ENCODE measurements at regions not wholly inside any gene's neighbourhood (a gene's known extent, or its start where the extent isn't known, plus 50 kb on each side); places are given as distances from the start of the nearest gene placed in this dataset.
A peak's percentile ranks its signal among the peaks of the same experiment; 100 is the strongest.

DNA sequence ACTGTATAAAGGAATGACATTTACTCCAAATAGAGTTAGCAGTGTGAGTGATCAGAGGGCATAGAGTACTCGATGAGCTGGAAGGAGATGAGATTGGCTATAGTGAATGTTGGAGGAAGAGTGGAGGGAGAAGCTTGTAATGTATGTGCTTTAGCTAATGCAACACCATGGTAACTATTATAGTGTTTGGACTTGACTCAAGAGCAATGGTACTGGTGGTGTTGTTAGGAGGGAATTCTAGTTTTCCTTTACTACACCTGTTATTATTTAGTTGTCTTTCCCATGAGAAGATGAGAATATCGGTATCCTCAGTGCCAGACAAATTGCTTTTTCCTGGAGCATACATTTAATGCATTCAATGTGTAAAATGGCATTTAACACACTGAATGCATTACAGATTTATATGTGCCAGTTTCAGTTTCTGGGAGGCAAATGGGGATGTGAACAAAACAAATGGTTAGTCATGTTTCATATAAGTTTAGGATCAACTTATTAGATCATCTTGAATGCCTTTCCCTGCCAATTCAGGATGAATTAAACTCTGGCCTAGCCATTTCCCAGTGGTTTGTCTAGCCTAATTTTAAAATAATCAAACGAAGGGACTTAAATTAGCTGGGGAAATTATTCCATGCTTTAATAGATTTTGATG, 291.1 kb upstream of the ADAMTS5 start:
- DNase-seq = no peak

DNA sequence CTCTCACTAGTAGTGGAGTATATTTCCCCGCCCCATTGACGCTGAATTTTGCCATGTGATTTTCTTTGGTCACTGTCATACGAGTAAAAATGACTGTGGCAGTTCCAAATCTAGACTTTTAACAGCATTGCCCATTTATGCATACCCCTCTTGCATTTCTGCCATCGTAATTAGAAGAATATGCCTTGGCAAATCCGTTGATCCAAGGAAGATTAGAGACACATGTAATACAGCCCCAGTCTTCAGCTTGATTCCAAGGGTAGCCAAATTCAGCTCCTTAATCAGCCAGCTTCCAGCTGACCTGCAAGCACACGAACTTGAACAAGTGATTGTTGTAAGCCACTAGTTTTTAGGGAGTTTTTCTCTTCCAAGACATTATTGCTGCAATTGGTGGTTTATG, 290.3 kb upstream of the ADAMTS5 start:
- DNase-seq = no peak

DNA sequence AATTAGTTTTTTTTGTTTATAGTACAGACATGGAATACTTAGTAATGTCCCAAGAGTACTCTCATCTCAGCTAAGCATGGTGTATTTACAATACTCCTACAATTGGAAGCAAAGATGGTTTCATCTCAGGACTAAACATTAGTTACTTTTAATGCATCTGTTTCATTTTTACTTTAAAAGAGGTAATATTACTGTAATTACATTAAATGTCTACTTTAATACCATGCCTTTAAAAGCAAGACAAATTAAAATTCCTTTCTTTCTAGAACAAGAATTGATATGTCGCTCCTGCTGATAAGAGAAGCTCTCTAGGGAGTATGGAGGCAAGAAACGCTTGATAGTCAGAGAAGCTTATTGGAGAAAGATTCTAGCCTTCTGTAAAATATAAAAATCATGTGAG, 284.9 kb upstream of the ADAMTS5 start:
- DNase-seq = no peak

DNA sequence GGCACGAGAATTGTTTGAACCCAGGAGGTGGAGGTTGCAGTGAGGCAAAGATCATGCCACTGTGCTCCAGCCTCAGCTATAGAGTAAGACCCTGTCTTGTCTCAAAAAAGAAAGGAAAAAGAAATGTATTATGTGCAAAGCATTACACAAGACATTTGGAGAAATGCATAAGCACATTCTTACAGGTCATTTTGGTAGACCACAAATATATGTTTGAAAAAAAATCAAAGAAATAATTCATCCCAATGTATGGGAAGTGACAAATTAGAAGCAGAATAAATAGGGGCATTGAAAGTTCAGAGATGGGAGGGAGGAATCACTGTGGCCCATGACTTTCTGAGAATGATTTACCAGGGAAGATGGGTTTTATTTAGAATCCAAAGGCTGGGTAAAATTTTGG, 283.5 kb upstream of the ADAMTS5 start:
- no peak for DNase-seq

DNA sequence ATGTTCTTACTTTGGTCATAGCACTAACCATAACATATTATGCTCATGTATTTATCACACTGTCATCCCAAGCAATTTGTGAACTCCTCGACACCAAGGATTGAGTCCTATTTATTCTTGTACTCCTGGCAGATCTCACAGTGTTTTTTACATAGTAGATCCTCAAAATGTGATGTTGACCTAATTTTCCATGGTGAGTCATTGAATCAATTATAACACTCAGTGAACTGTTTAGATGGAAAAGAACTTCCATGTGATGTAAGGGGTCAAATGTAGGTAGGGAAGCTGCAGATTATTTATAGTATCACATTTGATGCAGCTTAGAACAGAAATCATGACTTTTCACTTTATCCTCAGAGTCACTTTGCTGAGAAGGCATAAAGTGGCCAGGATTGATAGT, 281.9 kb upstream of the ADAMTS5 start:
- peak; percentile 2 for DNase-seq

DNA sequence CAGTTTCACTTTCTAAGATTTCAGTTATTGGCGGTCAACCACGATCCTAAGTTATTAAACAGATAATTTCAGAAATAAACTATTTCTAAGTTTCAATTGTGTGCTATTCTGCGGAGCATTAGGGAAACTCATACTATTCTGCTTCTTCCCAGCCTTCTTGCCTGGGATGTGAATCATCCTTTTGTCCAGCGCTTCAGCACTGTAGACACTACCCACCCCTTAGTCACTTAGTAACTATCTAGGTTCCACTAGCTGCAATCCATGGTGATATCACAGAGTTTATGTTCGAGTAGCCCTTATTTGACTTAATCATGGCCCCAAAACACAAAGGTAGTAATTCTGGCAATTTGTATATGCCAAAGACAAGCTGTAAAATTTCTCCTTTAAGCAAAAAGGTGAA, 279.9 kb upstream of the ADAMTS5 start:
- no peak for DNase-seq

DNA sequence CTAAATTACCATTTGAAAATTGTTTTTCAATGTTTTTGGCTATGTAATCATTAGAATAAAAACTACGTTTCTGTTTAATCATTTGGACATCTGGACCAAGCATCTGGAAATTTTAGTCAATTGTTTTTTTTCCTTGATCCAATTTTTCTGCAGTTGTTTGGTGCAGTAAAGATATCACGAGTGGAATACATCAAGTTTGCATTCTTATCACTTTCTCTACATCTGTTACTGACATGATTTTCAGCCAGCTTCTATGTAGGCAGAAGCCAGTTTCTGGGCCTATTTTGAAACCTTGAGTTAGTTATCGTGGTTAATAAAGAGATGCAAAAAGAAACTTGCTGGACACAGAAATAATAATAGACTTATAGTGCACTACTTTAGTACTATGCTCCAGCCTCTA, 277.9 kb upstream of the ADAMTS5 start:
- no peak for DNase-seq

DNA sequence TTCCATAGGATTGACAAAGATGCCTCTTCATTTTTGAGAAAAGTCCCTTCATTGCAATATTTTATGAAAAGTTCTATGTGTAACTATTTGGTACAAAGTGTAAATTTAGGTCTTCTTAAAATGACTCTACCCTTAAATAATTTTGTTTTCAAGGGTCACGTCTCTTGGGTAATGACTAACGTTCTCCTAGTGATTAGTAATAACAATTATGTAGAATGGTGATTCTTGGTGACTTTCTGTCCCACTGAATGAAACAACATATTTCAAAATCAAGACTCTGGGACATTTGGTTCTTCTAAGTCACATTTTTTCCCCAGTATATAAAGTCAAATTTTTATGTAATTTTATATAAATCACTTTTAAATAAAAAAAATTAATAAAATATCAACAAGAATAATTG, 277.5 kb upstream of the ADAMTS5 start:
- DNase-seq = no peak

DNA sequence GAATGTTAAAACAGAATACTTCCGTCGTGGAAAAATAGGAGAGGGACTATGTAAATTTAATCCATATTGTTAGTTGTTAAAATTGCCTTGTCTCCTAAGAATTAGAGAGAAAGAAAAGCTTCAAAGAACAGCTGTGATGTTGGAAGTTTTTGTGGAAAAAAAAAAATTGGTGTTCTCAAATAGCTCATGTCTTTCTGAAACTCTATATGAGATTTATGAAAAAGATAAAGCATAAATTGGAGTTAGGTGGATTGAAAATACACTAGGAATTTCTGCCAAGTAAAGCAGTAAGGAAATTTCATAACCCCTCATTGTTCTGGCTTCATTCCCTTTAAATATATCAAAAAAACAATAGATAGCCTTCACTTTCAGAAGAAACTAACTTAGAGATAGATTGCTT, 274.0 kb upstream of the ADAMTS5 start:
- DNase-seq = no peak

DNA sequence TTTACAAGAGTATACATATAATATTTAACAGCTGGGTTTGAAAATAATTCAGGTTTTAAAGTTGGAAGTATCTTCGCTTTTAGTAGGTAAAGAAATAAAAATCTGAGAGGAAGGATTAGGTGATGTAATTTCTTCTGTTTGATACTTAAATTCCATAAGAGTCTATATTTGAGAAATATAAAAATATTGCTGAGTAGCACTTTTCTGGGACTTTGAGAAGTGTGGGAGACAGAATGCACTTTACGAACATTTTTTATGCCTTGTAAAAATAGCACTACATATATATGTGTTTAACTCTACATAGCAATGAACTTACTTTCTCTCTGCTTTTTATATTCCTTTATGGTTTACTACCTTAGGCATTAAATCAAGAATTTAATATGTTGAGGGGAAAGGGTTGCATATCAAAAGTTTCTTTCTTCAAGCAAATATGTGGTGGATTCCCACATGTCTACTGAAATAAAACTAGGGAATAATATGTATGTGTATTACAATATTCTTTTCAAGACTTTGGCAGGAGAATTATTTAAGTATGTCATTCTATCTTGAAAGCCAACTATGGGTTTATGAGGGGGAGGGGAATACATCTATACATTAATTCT, 266.7 kb upstream of the ADAMTS5 start:
- no peak for DNase-seq

DNA sequence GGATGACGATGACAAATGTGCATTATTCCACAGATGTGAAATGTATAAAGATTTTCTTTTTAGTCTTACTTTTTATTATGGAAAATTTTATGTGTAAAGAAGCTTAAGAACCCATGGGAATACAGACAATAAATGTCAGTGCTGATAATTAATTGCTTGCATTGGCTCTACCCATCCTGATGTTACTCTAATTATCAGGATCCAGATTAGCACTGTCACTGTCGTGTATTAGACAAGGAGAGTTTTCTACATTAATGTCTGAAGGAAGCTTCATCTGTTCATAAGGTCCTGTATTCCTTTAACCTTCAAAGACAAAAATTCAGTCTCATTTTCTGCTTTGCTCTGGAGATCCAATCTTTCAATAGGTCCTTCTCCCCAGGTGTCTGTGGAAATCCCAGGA, 259.1 kb upstream of the ADAMTS5 start:
- no peak for DNase-seq

DNA sequence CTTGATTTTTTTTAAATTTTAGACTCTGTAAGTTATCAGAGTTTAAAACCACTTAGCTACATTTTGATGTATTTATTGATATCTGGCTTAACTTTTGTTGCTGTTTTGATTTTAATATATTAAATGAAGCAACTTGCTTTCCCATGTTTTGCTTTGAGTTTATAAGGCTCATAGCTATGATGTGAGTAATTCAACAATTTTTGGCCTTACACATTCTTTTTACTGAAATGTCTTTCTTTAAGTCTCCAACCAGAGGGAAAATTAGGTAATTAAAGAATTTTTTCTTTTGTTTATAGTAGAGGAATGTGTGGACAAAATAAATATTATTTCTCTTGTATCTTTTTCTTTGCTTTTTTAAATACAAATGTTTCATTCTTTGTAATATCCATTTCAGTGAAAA, 258.3 kb upstream of the ADAMTS5 start:
- DNase-seq = no peak

DNA sequence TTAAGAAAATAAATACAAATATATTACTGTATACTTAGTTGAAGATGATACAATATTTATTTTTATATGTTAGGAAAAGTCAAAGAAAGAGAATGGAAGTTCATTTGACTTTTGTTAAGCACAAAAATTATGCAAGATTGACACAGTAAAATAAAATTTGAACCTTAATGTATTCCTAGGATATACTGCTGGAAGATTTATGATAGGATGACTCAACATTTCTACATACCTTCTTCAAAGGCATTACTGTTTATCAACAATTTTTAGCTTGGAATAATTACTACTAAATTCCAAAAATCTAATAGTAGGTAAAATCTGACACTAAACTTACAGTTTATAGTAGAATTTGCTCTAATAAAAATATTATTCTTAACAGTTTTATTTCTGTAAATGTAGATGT, 257.3 kb upstream of the ADAMTS5 start:
- no peak for DNase-seq

DNA sequence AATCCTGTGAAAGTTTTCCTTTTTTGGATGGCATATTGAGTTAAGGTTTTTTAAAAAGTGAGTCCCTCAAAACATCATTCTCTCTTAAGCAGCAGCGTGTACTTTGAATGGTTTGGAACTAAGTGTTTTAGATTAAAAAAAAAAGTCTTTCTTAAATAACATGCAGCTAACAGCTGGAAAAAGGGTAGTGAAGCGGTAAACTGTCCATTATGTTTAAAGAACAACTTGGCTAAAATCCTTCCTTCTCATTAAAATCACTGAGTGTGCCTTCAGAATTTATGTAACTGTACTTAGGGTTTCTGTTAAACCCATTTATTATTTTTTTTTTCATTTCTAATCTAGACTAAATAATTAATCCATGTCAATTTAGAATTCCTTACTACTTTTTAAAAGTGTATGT, 254.2 kb upstream of the ADAMTS5 start:
- no peak for DNase-seq

DNA sequence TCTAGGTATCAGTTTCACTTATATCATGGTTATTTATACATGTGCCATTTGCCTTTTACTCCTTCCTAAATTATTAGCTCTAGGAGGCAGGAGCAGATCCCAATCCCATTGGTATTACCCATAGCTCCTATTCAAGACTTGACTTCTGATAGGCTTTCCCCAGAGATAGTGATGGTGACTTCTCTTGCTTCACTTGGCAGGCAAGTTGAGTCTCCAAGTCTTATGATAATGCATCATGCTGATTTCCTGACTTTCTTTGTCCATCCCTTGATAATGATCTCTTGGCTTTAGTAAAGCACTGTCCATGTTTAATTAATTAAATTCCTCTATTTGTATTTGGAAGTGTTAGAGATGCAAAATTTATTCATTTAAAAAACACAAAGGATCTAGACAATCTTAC, 253.5 kb upstream of the ADAMTS5 start:
- no peak for DNase-seq

DNA sequence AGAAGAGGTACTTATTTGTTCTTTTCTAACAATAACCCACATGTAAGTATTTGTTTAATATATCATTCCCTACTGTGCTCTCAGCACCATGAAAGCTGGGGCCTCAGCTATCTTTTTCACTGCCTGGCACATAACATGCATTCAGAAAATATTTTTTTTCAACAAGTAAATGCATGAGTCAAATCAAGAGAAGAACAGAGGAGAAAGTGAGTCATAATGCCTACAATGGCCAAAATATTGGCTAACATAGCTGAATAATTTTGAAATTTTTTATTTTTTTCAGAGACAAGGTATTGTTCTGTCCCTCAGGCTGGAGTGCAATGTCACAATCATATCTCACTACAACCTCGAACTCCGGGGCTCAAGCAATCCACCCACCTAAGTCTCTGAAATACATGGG, 252.2 kb upstream of the ADAMTS5 start:
- peak; percentile 48 for DNase-seq

DNA sequence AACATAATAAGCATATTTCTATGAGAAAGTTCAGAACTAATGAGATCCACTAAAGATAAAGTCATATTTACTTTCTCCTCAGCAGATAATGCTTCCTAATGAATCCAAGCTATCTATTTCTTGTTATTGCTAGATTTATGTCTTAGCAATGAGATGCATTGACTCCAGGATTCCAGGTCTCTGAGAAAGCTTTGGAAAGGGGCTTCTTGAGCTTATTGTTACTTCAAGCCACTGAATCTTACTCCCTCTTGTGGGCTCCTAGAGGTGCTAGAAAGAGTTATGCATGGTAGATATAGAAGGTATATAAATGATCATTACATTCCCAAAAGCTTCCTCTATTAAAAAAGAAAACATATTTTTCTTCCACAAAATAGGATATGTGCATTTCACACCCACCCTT, 246.4 kb upstream of the ADAMTS5 start:
- DNase-seq = no peak

DNA sequence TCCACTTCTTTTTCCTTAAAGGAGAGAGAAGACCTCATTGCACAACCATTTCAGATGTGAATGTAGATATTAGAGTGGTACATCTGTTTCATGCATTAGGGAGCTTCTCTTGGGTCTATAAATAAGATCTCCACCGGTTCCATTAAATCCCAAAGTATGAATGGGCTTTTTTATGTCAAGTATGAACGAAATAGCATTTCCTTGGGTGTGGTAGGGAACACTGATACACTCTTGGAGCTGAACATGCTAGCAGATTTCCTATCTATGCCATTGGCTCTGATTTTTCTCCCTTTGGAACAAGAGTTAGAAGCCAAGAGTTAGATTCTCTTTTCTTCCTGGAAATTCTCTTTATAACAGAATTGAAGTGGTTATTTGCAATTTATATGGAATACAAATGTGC, 245.6 kb upstream of the ADAMTS5 start:
- no peak for DNase-seq

DNA sequence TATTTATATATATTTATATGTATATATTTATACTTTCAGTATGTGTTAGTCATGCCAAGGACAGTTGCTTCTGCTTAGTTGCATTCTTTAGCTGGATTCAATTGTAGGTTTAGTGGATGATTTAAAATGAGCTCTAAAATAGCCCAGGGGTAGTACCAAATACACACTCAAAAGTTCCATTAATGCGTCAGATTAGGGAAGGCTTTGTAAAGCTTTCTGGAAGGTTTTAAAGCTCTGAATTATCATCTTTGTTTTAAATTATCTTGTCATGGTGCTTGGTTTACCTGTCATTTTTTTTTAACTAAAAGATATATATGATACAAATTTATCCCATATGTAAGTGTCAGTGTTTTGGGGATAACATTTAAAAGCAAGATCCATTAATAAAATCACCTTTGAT, 242.7 kb upstream of the ADAMTS5 start:
- DNase-seq = no peak

DNA sequence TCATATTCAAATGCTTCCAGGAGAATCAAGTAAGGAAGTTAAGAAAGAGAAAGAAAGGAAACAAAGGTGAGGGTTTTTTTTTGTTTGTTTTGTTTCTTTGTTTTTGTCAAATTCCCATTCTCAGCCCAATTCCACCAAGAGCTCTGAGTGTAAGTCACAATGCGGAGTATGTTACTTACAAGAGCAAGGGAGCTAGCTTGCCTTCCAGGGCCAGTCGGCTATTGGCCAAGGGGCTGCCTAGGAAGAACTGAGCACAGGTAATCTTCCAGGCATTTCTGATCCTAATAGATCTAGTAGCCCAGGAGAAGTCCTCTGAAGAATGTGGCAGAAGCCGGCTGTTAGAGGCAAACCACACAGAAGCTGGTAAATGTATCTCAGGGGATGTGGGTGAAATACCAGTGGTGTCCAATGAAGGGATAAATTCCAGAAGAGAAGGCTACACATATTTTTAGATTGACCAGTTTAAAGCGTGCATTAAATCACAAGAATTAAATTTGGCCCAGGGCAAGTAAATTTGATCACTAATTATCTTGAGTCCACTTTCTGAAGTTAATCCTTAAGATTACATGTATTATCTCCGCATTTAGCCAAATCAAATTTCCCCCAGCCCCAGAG, 239.6 kb upstream of the ADAMTS5 start:
- no peak for DNase-seq

DNA sequence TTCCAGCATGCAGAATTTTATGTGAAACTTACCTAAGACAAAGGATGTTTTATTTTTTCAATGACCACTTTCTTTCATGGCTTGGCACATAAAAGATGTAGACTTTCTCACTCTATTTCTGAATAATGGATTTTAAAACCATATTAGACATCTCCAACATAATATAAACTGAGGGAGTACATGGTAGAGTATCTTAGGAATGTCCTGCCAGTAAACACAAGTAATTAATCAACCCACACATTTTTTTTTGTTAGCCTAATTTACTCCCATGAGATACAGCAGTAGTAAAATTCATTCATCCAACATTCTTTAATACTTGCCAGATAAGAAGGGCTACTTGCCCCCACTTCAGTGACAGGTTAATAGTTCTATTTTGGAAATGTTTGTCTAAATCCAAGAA, 235.4 kb upstream of the ADAMTS5 start:
- no peak for DNase-seq

DNA sequence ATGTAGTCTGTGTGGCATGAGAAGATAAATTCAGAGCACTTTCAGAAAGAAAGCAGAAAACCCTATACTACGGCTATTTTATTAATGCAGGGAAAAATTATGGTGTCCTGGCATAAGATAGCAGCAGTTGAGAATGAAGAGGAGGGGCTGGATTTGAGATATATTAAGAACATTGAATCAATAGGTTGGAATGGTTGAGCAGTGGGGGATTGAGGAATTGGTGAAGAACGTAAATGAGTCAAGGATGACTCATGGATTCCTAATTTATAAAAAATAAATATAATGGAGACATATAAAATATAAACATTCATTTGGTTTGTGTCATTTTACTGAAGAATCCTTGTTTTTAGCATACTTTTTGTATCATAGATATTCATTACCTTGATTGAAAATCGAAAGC, 234.3 kb upstream of the ADAMTS5 start:
- no peak for DNase-seq

DNA sequence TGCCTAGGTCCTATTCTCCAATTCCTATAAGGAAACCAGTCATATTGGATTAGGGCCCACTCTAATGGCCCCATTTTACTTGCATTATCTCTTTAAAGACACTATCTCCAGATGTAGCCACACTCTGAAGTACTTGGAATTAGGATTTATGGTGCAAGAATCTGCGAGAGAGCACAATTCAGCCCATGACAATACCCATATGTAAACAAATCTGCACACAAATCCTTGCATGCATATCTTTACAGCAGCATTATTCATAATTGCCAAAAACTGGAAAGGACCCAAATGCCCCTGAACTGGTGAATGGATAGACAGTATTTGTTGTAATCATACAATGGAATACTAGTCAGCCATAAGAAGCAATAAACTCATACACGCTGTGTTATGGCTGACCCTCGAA, 229.8 kb upstream of the ADAMTS5 start:
- DNase-seq = no peak

DNA sequence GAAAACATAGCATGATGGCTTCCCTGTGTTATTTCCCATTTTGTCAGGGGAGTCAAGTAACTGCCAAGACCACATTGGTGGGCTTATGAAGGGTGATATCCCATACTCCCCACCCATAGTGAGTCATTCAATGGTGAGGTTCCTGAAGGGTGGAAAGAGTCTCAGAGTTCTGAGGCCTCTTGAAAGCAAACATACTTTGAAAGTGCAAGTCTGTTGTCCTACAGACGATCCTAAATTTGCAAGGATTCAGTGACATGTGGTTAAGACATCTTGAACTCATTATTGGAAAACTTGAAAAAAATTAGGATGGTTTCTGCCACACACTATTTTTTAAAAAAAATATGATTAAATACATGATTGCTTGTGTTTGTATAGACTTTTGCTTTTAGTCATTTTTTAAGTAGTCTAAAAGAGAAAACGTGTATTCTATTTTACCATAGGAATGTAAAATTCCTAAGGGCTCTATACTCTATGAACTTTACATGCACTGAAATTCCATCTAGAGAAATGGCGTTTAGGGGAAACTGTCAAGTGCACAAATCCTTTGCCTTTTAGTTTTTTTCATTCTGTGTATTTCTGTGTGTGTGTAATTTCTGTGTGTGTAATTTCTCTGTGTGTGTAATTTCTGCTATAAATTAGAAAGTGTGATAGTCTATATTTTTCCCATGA, 225.5 kb upstream of the ADAMTS5 start:
- DNase-seq = no peak
